ENCODE measurements at regions not wholly inside any gene's neighbourhood (a gene's known extent, or its start where the extent isn't known, plus 50 kb on each side); places are given as distances from the start of the nearest gene placed in this dataset.

DNA sequence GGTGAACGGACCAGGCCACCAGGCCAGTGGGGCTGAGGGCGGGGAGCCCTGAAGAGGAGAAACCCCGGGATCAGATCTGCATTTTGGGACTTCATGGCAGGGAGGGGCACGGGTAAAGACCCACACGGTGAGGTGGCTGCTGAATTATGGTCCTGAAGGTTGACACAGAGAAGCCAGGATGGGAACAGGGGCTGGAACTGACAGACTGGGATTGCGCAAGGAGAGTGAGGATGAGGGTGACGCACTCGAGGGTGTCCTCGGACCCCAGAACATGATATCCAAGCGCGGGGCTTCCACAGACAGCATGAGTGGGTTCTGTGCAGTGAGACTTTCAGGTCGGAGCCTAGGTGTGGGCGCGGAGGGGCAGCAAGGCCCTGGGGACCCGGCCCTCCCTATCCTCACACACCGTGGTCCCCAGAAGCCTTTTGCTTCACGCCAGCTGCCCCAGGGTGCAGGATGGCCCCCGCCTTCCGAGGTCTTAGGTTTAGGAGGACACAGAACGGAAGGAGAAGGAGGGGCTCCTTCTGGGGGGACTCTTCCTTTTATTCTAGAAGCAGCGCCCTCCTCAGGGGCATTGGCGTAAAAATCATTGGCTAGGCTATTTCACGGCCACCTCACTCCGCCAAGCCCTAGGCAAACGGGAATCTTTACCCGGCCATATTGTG lies 416.8 kb upstream of the HS6ST1 start:
- TF ChIP-seq, protein P1, sequence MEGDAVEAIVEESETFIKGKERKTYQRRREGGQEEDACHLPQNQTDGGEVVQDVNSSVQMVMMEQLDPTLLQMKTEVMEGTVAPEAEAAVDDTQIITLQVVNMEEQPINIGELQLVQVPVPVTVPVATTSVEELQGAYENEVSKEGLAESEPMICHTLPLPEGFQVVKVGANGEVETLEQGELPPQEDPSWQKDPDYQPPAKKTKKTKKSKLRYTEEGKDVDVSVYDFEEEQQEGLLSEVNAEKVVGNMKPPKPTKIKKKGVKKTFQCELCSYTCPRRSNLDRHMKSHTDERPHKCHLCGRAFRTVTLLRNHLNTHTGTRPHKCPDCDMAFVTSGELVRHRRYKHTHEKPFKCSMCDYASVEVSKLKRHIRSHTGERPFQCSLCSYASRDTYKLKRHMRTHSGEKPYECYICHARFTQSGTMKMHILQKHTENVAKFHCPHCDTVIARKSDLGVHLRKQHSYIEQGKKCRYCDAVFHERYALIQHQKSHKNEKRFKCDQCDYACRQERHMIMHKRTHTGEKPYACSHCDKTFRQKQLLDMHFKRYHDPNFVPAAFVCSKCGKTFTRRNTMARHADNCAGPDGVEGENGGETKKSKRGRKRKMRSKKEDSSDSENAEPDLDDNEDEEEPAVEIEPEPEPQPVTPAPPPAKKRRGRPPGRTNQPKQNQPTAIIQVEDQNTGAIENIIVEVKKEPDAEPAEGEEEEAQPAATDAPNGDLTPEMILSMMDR (IDR thresholded peaks at IDR 0.05; ENCODE audit: low read length), result no peak
- TF ChIP-seq EZH2 (optimal IDR thresholded peaks at IDR 0.05; ENCODE audit: low read depth, low read length) (no peak), EZH2phosphoT487 (IDR thresholded peaks at IDR 0.05; ENCODE audit: low read length) (no peak)
